ENCODE measurements at regions not wholly inside any gene's neighbourhood (a gene's known extent, or its start where the extent isn't known, plus 50 kb on each side); places are given as distances from the start of the nearest gene placed in this dataset.
"Not testable (repeated sequence)": the region's sequence is repeated elsewhere in the genome, so short reads cannot be mapped to it uniquely, and the experiment has no call there.

- no peak for DNase-seq (ENCODE audit: low read depth)
Measured at GRCh38 chr2:65960953-65961352, 474.0 kb upstream of the MEIS1 start.

- DNase-seq (ENCODE audit: low read depth), result no peak
Measured at GRCh38 chr2:65957886-65958285, 477.0 kb upstream of the MEIS1 start.

GRCh38 chr2:65957454-65957853, 477.5 kb upstream of the MEIS1 start:
- DNase-seq (ENCODE audit: low read depth), result no peak

- no peak for DNase-seq (ENCODE audit: low read depth)
Measured at GRCh38 chr2:65955259-65955658, 479.7 kb upstream of the MEIS1 start.

- DNase-seq (ENCODE audit: low read depth), result no peak
Measured at GRCh38 chr2:65952966-65953761, 481.8 kb upstream of the MEIS1 start.

GRCh38 chr2:65944213-65944612, 490.7 kb upstream of the MEIS1 start:
- DNase-seq (ENCODE audit: low read depth), result no peak

- peak; percentile 36 for DNase-seq (ENCODE audit: low read depth)
Measured at GRCh38 chr2:65943099-65943786, 491.7 kb upstream of the MEIS1 start.

GRCh38 chr2:65940856-65941255, 494.1 kb upstream of the MEIS1 start:
- no peak for DNase-seq (ENCODE audit: low read depth)

- DNase-seq (ENCODE audit: low read depth), result no peak
Measured at GRCh38 chr2:65939687-65940086, 495.2 kb upstream of the MEIS1 start.

GRCh38 chr2:65937379-65938160, 497.4 kb upstream of the MEIS1 start:
- DNase-seq (ENCODE audit: low read depth), result no peak

- no peak for DNase-seq (ENCODE audit: low read depth)
Measured at GRCh38 chr2:65934992-65935629, 499.8 kb upstream of the MEIS1 start.

- no peak for DNase-seq (ENCODE audit: low read depth)
Measured at GRCh38 chr2:65932571-65932970, 500.2 kb upstream of the SPRED2 start.

- DNase-seq (ENCODE audit: low read depth), result no peak
Measured at GRCh38 chr2:65931056-65931455, 498.7 kb upstream of the SPRED2 start.

GRCh38 chr2:65930259-65930658, 497.9 kb upstream of the SPRED2 start:
- DNase-seq (ENCODE audit: low read depth), result no peak

GRCh38 chr2:65929664-65930063, 497.3 kb upstream of the SPRED2 start:
- not testable (repeated sequence) for DNase-seq (ENCODE audit: low read depth)

GRCh38 chr2:65922794-65923193, 490.4 kb upstream of the SPRED2 start:
- no peak for DNase-seq (ENCODE audit: low read depth)

GRCh38 chr2:65922030-65922429, 489.6 kb upstream of the SPRED2 start:
- DNase-seq (ENCODE audit: low read depth), result no peak

GRCh38 chr2:65921116-65921515, 488.7 kb upstream of the SPRED2 start:
- no peak for DNase-seq (ENCODE audit: low read depth)

- DNase-seq (ENCODE audit: low read depth), result no peak
Measured at GRCh38 chr2:65920659-65921058, 488.3 kb upstream of the SPRED2 start.

GRCh38 chr2:65919550-65920188, 487.3 kb upstream of the SPRED2 start:
- DNase-seq (ENCODE audit: low read depth), result peak; percentile 15

- DNase-seq (ENCODE audit: low read depth), result no peak
Measured at GRCh38 chr2:65918760-65919187, 486.4 kb upstream of the SPRED2 start.

All from HT1080 (cell line).